ENCODE measurements at regions not wholly inside any gene's neighbourhood (a gene's known extent, or its start where the extent isn't known, plus 50 kb on each side); places are given as distances from the start of the nearest gene placed in this dataset.

- no peak for TF ChIP-seq CTCF (IDR thresholded peaks at IDR 0.05 in 2 of 3, conservative IDR thresholded peaks at IDR 0.05 in 1 of 3; ENCODE audit: borderline replicate concordance in 1 of 3, insufficient read depth in 1 of 3, low read depth in 2 of 3, low read length in 2 of 3)
- no peak for TF ChIP-seq SIN3A (IDR thresholded peaks at IDR 0.05; ENCODE audit: low read depth)
- TF ChIP-seq RAD21 (IDR thresholded peaks at IDR 0.05; ENCODE audit: low read depth), result 0 out of 2 replicates have a peak, but pooled peaks have one; percentile 18
- no peak for TF ChIP-seq EZH2 (IDR thresholded peaks at IDR 0.05)
- no peak for TF ChIP-seq POLR2A (IDR thresholded peaks at IDR 0.05; ENCODE audit: borderline replicate concordance, extremely low read depth, insufficient read depth, insufficient read length)
- TF ChIP-seq YY1 (IDR thresholded peaks at IDR 0.05; ENCODE audit: extremely low read depth, insufficient replicate concordance, low read depth, low read length), result peak; percentile 90
- TF ChIP-seq CEBPB (IDR thresholded peaks at IDR 0.05; ENCODE audit: low read depth), result no peak
- peak; percentile 80 for TF ChIP-seq SP1 (IDR thresholded peaks at IDR 0.05; ENCODE audit: low read depth)
Measured at GRCh38 chr1:172906778-172907592, 143.8 kb downstream of the TNFSF18 start.
